Activated CD8-positive, alpha-beta T cell treated with anti-CD3 and anti-CD28 coated beads for 36 hours (primary cell): ENCODE measurements at regions not wholly inside any gene's neighbourhood (a gene's known extent, or its start where the extent isn't known, plus 50 kb on each side); places are given as distances from the start of the nearest gene placed in this dataset.

Experiments
- ATAC-seq: fragments of 200-7000 bp; cut with Tn5 transposase; one replicate; pipeline ENCODE4 v1.10.0; 2021; ENCODE audit warnings: mild to moderate bottlenecking, moderate library complexity
- CTCF ChIA-PET: fragments of 350-600 bp; sonication (Branson Sonifier 250); formaldehyde crosslinking; loops from one replicate; lab custom pipeline; 2021; ENCODE audit warnings: antibody characterized with exemption; lab: Charles Lee
- POLR2A ChIA-PET: fragments of 350-600 bp; sonication (Branson Sonifier 250); formaldehyde crosslinking; loops from one replicate; lab custom pipeline; 2021; ENCODE audit warnings: antibody characterized with exemption; lab: Charles Lee
- DNase-seq: peaks from one replicate; pipeline ENCODE4 v3.0.0-alpha.2; 2020
- H3K27ac Mint-ChIP-seq: one replicate; pipeline ENCODE4 v1.8.0; 2021; ENCODE audit warnings: mild to moderate bottlenecking, mixed read lengths
- H3K27me3 Mint-ChIP-seq: one replicate; pipeline ENCODE4 v1.8.0; 2021; ENCODE audit warnings: mixed read lengths
- H3K36me3 Mint-ChIP-seq: one replicate; pipeline ENCODE4 v1.8.0; 2021; ENCODE audit warnings: low read depth, mixed read lengths
- H3K4me1 Mint-ChIP-seq: one replicate; pipeline ENCODE4 v1.8.0; 2021; ENCODE audit warnings: low read depth, mixed read lengths
- H3K4me3 Mint-ChIP-seq: one replicate; pipeline ENCODE4 v1.8.0; 2021; ENCODE audit warnings: mild to moderate bottlenecking, moderate library complexity, mixed read lengths
- H3K9me3 Mint-ChIP-seq: one replicate; pipeline ENCODE4 v1.8.0; 2021; ENCODE audit warnings: mixed read lengths
- intact Hi-C: fragments of 100-400 bp; cut with micrococcal nuclease; formaldehyde crosslinking; loops from one replicate; pipeline ENCODE4 v1.10.0; 2022
- TF ChIP-seq, protein P1 (sequence below): fragments of 200-600 bp; IDR thresholded peaks from one replicate; pipeline ENCODE4 v1.8.0; 2022; ENCODE audit warnings: antibody characterized with exemption, mild to moderate bottlenecking

DNA sequence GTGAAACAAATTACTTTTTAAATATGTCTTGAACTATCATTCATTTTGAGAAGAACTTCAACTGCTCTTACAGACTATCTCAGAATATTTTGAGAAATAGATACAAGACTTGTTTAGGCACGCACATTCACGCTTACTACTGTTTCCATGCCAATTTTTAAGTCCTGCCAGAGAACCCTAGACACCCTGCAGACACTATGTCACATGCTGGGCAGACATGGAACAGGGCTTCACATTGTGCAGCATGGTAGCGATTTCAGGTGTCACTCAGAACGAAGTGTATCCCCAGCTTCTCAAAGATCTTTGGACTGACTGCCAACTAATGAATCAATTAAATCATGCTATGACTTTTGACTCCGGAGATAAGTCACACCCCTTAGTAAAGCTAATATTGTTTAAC, 128.7 kb upstream of the SLC27A6 start:
- Mint-ChIP-seq H3K27me3 (no peaks in the 10 kb centered on the region), H3K36me3 (no peaks in the 10 kb centered on the region), H3K9me3 (no peaks in the 10 kb centered on the region), H3K4me1 (no peaks in the 10 kb centered on the region), H3K27ac (no peak overlapping the region), H3K4me3 (no peak overlapping the region)
- TF ChIP-seq, protein P1, sequence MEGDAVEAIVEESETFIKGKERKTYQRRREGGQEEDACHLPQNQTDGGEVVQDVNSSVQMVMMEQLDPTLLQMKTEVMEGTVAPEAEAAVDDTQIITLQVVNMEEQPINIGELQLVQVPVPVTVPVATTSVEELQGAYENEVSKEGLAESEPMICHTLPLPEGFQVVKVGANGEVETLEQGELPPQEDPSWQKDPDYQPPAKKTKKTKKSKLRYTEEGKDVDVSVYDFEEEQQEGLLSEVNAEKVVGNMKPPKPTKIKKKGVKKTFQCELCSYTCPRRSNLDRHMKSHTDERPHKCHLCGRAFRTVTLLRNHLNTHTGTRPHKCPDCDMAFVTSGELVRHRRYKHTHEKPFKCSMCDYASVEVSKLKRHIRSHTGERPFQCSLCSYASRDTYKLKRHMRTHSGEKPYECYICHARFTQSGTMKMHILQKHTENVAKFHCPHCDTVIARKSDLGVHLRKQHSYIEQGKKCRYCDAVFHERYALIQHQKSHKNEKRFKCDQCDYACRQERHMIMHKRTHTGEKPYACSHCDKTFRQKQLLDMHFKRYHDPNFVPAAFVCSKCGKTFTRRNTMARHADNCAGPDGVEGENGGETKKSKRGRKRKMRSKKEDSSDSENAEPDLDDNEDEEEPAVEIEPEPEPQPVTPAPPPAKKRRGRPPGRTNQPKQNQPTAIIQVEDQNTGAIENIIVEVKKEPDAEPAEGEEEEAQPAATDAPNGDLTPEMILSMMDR = no peak
- CTCF ChIA-PET = no interaction called here
- intact Hi-C loops = no loop called here
- DNase-seq (no peak), ATAC-seq (no peak)
- POLR2A ChIA-PET = no interaction called here

DNA sequence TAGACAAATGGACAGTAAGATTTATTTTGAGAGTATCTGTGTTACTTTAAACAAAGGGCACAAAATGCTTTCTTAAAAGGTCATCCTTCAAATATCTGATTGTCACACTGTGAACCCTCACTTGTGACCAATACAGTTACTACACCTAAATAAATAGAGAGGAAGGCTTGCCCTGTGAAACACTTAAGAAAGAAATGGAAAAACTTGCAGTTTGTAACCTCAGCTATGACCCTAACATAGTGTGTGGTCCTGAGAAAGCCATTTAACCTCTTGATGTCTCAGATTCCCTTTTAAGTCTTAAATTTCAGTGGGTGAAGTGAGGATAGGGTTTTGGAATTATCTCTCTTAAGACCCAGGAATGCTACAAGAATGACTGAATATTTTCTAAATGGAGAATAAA, 126.7 kb upstream of the SLC27A6 start:
- TF ChIP-seq, protein P1 = no peak
- H3K36me3 Mint-ChIP-seq = no peaks in the 10 kb centered on the region
- intact Hi-C loops = no loop called here
- ChIA-PET POLR2A (no interaction called here), CTCF (no interaction called here)
- DNase-seq (no peak), ATAC-seq (no peak)
- no peaks in the 10 kb centered on the region for H3K9me3 Mint-ChIP-seq
- H3K4me1 Mint-ChIP-seq = no peaks in the 10 kb centered on the region
- H3K4me3 Mint-ChIP-seq = no peak overlapping the region
- H3K27me3 Mint-ChIP-seq = no peaks in the 10 kb centered on the region
- no peak overlapping the region for H3K27ac Mint-ChIP-seq

DNA sequence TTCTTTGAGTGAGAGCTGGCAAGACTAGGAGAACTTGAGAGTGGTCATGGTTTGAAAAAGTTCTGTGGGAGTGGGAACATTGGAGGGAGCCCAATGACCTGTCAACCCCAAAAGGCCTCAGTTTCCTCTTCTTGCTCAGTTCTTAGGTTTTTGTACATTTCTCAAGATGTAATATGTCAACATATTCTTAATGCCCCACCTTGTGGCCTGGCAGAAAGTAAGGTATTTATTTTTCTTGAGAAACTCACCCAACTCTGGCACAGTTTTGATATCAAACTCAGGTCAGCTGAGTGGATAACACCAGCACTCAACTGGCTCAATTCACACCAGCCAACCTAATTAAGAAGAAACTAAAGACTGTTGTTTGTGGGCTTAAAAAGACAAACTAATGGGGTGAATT, 123.0 kb upstream of the SLC27A6 start:
- H3K36me3 Mint-ChIP-seq = no peaks in the 10 kb centered on the region
- H3K27me3 Mint-ChIP-seq = no peaks in the 10 kb centered on the region
- no peak overlapping the region for H3K27ac Mint-ChIP-seq
- TF ChIP-seq, protein P1 = no peak
- CTCF ChIA-PET = no interaction called here
- H3K4me3 Mint-ChIP-seq = no peak overlapping the region
- ATAC-seq (no peak), DNase-seq (no peak)
- intact Hi-C loops = loop anchor here (10.0 kb wide), 1 partner anchor 627 kb away; no protein-coding TSS in a partner anchor
- no peaks in the 10 kb centered on the region for H3K4me1 Mint-ChIP-seq
- POLR2A ChIA-PET = no interaction called here
- H3K9me3 Mint-ChIP-seq = peaks cover under 1% of the 10 kb centered on the region

DNA sequence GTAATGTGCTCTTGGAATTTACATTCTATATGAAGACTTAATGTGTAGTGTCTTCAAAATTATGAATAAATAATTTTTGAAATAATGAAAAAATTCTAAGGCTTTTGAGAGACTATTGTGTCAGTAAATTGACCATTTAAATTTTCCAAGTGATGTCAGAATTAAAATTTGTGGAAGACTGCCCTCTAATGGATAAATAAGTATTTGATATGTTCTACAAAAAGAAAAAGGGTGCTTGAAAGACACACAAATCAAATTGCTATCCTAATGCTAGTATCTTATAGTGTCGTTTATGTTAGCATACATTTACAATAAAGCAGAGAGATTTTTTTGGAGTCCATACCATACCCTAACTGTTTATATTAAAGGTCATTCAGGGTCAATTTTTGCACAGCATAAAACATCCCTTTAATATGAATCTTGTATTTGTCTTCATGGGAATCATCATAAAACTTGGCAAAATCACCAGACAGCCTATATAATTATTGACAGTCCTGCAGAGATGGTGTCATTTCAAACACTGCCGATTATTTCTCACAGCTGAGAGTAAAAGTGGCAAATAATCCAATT, 120.8 kb upstream of the SLC27A6 start:
- Mint-ChIP-seq H3K27me3 (no peaks in the 10 kb centered on the region), H3K36me3 (no peaks in the 10 kb centered on the region), H3K9me3 (peaks cover 10% of the 10 kb centered on the region), H3K4me1 (no peaks in the 10 kb centered on the region), H3K27ac (no peak overlapping the region), H3K4me3 (no peak overlapping the region)
- POLR2A ChIA-PET = no interaction called here
- CTCF ChIA-PET = no interaction called here
- no peak for ATAC-seq
- intact Hi-C loops = loop anchor here (10.0 kb wide), 1 partner anchor 630 kb away; no protein-coding TSS in a partner anchor
- no peak for DNase-seq
- TF ChIP-seq, protein P1 = no peak

DNA sequence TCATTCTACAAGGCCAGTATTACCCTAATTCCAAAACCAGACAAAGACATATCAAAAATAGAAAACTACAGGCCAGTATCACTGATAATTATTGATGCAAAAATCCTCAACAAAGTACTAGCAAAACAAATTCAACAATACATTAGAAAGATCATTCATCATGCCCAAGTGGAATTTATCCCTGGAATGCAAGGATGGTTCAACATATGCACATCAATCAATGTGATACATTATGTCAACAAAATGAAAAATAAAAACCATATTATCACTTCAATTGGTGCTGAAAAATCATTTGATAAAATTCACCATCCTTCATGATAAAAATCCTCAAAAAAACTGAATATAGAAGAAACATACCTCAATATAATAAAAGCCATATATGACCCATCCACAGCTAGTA, 115.2 kb upstream of the SLC27A6 start:
- no peak for ATAC-seq
- no peaks in the 10 kb centered on the region for H3K36me3 Mint-ChIP-seq
- no peak for DNase-seq
- H3K4me3 Mint-ChIP-seq = no peak overlapping the region
- H3K27ac Mint-ChIP-seq = no peak overlapping the region
- TF ChIP-seq, protein P1 = no peak
- CTCF ChIA-PET = no interaction called here
- no peaks in the 10 kb centered on the region for H3K4me1 Mint-ChIP-seq
- POLR2A ChIA-PET = no interaction called here
- intact Hi-C loops = no loop called here
- H3K27me3 Mint-ChIP-seq = no peaks in the 10 kb centered on the region
- H3K9me3 Mint-ChIP-seq = peaks cover 25% of the 10 kb centered on the region
